ENCODE measurements at regions not wholly inside any gene's neighbourhood (a gene's known extent, or its start where the extent isn't known, plus 50 kb on each side); places are given as distances from the start of the nearest gene placed in this dataset.

DNA sequence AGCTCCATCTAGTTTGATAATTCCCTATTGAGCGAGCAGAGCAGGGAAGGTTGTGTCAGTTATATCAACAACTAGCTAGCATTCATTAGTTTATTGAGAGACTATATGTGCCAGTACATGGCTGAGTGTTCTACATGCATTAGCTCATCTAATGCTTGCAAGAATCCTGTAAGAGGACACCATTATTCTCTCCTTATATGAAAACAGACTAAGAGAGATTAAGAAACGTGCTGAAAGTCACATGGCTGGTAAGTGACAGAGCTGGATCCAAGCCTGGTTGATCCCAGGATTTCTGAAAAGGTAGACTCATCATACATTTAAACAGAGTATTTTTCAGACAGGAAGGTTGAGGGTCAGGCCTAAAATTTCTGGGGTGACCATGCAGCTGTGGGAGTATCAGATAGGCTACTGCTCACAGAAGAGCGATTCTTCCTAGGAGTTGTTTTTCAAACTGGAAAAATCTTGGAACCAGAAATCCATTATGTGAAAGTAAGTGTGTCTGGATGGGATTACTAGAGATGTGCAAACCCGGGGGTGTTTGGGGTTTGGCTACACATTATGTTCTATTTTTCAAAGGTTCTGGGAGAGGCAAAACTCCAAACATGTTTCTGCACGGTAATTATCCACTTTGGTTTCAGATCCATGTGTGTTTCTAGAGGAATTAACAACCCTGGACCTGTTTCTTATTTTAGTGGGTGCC, 213.3 kb downstream of the FAM76B start:
- no peaks in the 10 kb centered on the region; the same call in 1 of the 2 replicates for H3K27me3 Mint-ChIP-seq (ENCODE audit: insufficient read depth)
- no peak overlapping the region for H3K27ac Mint-ChIP-seq
- no peak for DNase-seq
- H3K4me3 Mint-ChIP-seq = no peak overlapping the region
- H3K4me1 Mint-ChIP-seq (ENCODE audit: low read depth) = peaks cover 10% of the 10 kb centered on the region
- peaks cover 10% of the 10 kb centered on the region for H3K9me3 Mint-ChIP-seq
- H3K36me3 Mint-ChIP-seq (ENCODE audit: low read depth) = no peaks in the 10 kb centered on the region; the same call in 1 of the 2 replicates
- TF ChIP-seq CTCF (IDR thresholded peaks at IDR 0.05) = no peak

GRCh38 chr11:95575517-95575916, 214.1 kb downstream of the FAM76B start:
- Mint-ChIP-seq H3K9me3 (peaks cover 8% of the 10 kb centered on the region), H3K4me1 (ENCODE audit: low read depth) (peaks cover 10% of the 10 kb centered on the region), H3K4me3 (no peak overlapping the region), H3K27me3 (ENCODE audit: insufficient read depth) (no peaks in the 10 kb centered on the region; the same call in 1 of the 2 replicates), H3K36me3 (ENCODE audit: low read depth) (no peaks in the 10 kb centered on the region), H3K27ac (no peak overlapping the region)
- TF ChIP-seq CTCF (IDR thresholded peaks at IDR 0.05) = no peak
- no peak for DNase-seq

- no peaks in the 10 kb centered on the region for H3K4me1 Mint-ChIP-seq (ENCODE audit: low read depth)
- DNase-seq = no peak
- H3K4me3 Mint-ChIP-seq = no peak overlapping the region
- no peak overlapping the region for H3K27ac Mint-ChIP-seq
- H3K9me3 Mint-ChIP-seq = peaks cover 13% of the 10 kb centered on the region
- TF ChIP-seq CTCF (IDR thresholded peaks at IDR 0.05) = no peak
- H3K27me3 Mint-ChIP-seq (ENCODE audit: insufficient read depth) = no peaks in the 10 kb centered on the region
- H3K36me3 Mint-ChIP-seq (ENCODE audit: low read depth) = peaks cover 7% of the 10 kb centered on the region; the same call in 1 of the 2 replicates
These were observed 217.8 kb downstream of the FAM76B start for GRCh38 chr11:95571718-95572260.

GRCh38 chr11:95570845-95571244, 218.7 kb downstream of the FAM76B start:
- Mint-ChIP-seq H3K4me3 (no peak overlapping the region), H3K9me3 (peaks cover 13% of the 10 kb centered on the region), H3K27me3 (ENCODE audit: insufficient read depth) (no peaks in the 10 kb centered on the region), H3K27ac (no peak overlapping the region), H3K36me3 (ENCODE audit: low read depth) (peaks cover 7% of the 10 kb centered on the region; the same call in 1 of the 2 replicates), H3K4me1 (ENCODE audit: low read depth) (no peaks in the 10 kb centered on the region)
- DNase-seq = no peak
- no peak for TF ChIP-seq CTCF (IDR thresholded peaks at IDR 0.05)

- TF ChIP-seq CTCF (IDR thresholded peaks at IDR 0.05) = no peak
- Mint-ChIP-seq H3K36me3 (ENCODE audit: low read depth) (peaks cover 7% of the 10 kb centered on the region; the same call in 1 of the 2 replicates), H3K27ac (no peak overlapping the region), H3K9me3 (peaks cover 13% of the 10 kb centered on the region), H3K27me3 (ENCODE audit: insufficient read depth) (no peaks in the 10 kb centered on the region), H3K4me1 (ENCODE audit: low read depth) (no peaks in the 10 kb centered on the region), H3K4me3 (no peak overlapping the region)
- no peak for DNase-seq
These were observed 220.4 kb downstream of the FAM76B start for GRCh38 chr11:95569207-95569606.

Measured in HFFc6 (cell line).